Neuronal stem cell (in vitro differentiated cells): ENCODE measurements at regions not wholly inside any gene's neighbourhood (a gene's known extent, or its start where the extent isn't known, plus 50 kb on each side); places are given as distances from the start of the nearest gene placed in this dataset.

Experiments used
- DNase-seq: peaks from one replicate; pipeline ENCODE4 v3.0.0-alpha.2; 2013; ENCODE audit warnings: low spot score
- H2AFZ ChIP-seq: one replicate; pipeline ENCODE4 v1.6.1; 2013; ENCODE audit warnings: mild to moderate bottlenecking, low read length, inconsistent platforms
- H2AK5ac ChIP-seq: 2 replicates; pipeline ENCODE4 v1.6.1; 2013; ENCODE audit warnings: low read depth, mild to moderate bottlenecking, inconsistent platforms, low read length, moderate library complexity, mixed read lengths
- H2BK120ac ChIP-seq: 2 replicates; pipeline ENCODE4 v1.6.1; 2013; ENCODE audit warnings: low read depth, mild to moderate bottlenecking, inconsistent platforms, low read length, moderate library complexity, mixed read lengths
- H2BK12ac ChIP-seq: one replicate; pipeline ENCODE4 v1.6.1; 2013; ENCODE audit warnings: low read length, inconsistent platforms
- H2BK15ac ChIP-seq: 2 replicates; pipeline ENCODE4 v1.6.1; 2013; ENCODE audit warnings: mild to moderate bottlenecking, low read length, inconsistent platforms, mixed read lengths
- H2BK5ac ChIP-seq: one replicate; pipeline ENCODE4 v1.6.1; 2013; ENCODE audit warnings: inconsistent platforms, mild to moderate bottlenecking, low read length, moderate library complexity
- H3K14ac ChIP-seq: one replicate; pipeline ENCODE4 v1.6.1; 2013; ENCODE audit warnings: low read length, inconsistent platforms
- H3K18ac ChIP-seq: 2 replicates; pipeline ENCODE4 v1.6.1; 2013; ENCODE audit warnings: low read length, inconsistent platforms
- H3K23ac ChIP-seq: 2 replicates; pipeline ENCODE4 v1.6.1; 2013; ENCODE audit warnings: low read depth, mild to moderate bottlenecking, mixed read lengths, low read length, inconsistent platforms; ENCODE audit not compliant: poor library complexity
- H3K27ac ChIP-seq: replicated peaks from 3 replicates; pipeline ENCODE4 v1.5.1; 2013; ENCODE audit warnings: low read length, inconsistent platforms
- H3K27me3 ChIP-seq, 3 experiments: 2 replicates each; pipeline ENCODE4 v1.6.1; 2013; ENCODE audit warnings: low read length in 3 of 3, mild to moderate bottlenecking in 2 of 3, inconsistent platforms in 1 of 3, low read depth in 1 of 3, mixed read lengths in 1 of 3, moderate library complexity in 1 of 3; ENCODE audit not compliant: control insufficient read depth in 3 of 3, insufficient read depth in 3 of 3
- H3K36me3 ChIP-seq, 2 donors: replicated peaks in 1 of 2; 2 replicates each; pipeline ENCODE4 v1.6.1; 2013; ENCODE audit warnings: low read length in 2 of 2; ENCODE audit not compliant: control insufficient read depth in 2 of 2, insufficient read depth in 2 of 2
- H3K4ac ChIP-seq: 2 replicates; pipeline ENCODE4 v1.6.1; 2013; ENCODE audit warnings: inconsistent platforms, mild to moderate bottlenecking, low read length, moderate library complexity
- H3K4me1 ChIP-seq, 2 donors: 1 replicate in 1 of 2; 2 replicates in 1 of 2; pipeline ENCODE4 v1.6.1; 2013; ENCODE audit warnings: low read length in 2 of 2, low read depth in 1 of 2; ENCODE audit not compliant: control insufficient read depth in 2 of 2, insufficient read depth in 1 of 2
- H3K4me2 ChIP-seq: one replicate; pipeline ENCODE4 v1.6.1; 2013; ENCODE audit warnings: mild to moderate bottlenecking, low read length, inconsistent platforms; ENCODE audit not compliant: insufficient read depth, poor library complexity, severe bottlenecking
- H3K4me3 ChIP-seq, 2 donors: 2 replicates each; pipeline ENCODE4 v1.5.1; 2013; ENCODE audit warnings: low read length in 2 of 2, mild to moderate bottlenecking in 2 of 2, inconsistent platforms in 1 of 2, moderate library complexity in 1 of 2
- H3K79me1 ChIP-seq: one replicate; pipeline ENCODE4 v1.6.1; 2013; ENCODE audit warnings: low read depth, mild to moderate bottlenecking, inconsistent platforms, low read length, moderate library complexity
- H3K9ac ChIP-seq: one replicate; pipeline ENCODE4 v1.6.1; 2013; ENCODE audit warnings: mild to moderate bottlenecking, low read depth, low read length, inconsistent platforms; ENCODE audit not compliant: poor library complexity
- H3K9me3 ChIP-seq, 2 donors: replicated peaks in 1 of 2; 2 replicates each; pipeline versions ENCODE3 to v1.6.1; 2013; ENCODE audit warnings: low read length in 2 of 2, mild to moderate bottlenecking in 2 of 2, inconsistent platforms in 1 of 2, low read depth in 1 of 2, mixed read lengths in 1 of 2, moderate library complexity in 1 of 2; ENCODE audit not compliant: control insufficient read depth in 2 of 2, insufficient read depth in 1 of 2
- H4K8ac ChIP-seq: one replicate; pipeline ENCODE4 v1.6.1; 2013; ENCODE audit warnings: low read depth, mild to moderate bottlenecking, inconsistent platforms, low read length, moderate library complexity
- H4K91ac ChIP-seq: one replicate; pipeline ENCODE4 v1.6.1; 2013; ENCODE audit warnings: low read length, low read depth, mild to moderate bottlenecking, inconsistent platforms; ENCODE audit not compliant: poor library complexity
- WGBS, 2 donors: extraction: QIAGEN DNeasy Blood & Tissue Kit; methylation state at CpG; one replicate each; pipeline ENCODE4 v1.1.7; 2013; ENCODE audit warnings: missing lambda C conversion rate in 2 of 2, mixed read lengths in 1 of 2; ENCODE audit not compliant: insufficient read length in 2 of 2, insufficient replicate concordance in 1 of 2; ENCODE audit errors: extremely low coverage in 2 of 2; 5-methylcytosine and 5-hydroxymethylcytosine counted together

DNA sequence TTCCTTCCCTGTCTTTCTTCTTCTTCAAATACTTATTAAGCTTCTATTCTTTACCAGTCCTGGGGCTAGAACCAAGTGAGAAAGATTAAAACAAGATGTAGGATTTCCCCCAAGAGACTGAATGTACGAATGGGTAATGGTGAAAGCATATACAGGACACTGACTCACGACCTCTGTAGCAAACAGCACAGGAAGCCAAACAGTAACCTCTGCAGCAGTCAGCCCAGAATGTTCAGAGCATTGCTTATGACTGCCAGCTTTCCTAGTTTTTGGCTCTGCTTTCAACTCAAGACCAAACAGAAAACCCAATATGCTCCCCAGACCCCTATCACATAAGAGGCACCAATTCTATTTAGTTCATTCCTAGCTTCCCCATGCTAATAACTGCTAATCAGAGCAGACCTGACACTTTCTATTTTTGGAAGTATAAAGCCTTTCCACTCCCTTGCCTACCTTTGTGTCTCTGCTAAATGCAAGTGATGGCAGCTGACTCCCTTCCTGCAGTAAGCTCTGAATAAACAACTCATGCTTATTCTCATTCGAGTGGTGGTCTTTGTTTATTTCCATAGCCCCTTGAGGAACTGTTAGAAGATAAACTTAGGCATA is 690.6 kb downstream of the EPM2A start:
- Histone ChIP-seq H3K4ac (no peak overlapping the region), H3K27ac (no peak overlapping the region), H2BK12ac (no peak overlapping the region), H3K4me3 (no peak overlapping the region), H2BK15ac (no peak overlapping the region), H3K23ac (no peak overlapping the region), H3K9me3 (no peaks in the 10 kb centered on the region), H3K79me1 (no peaks in the 10 kb centered on the region), H3K18ac (no peak overlapping the region), H3K14ac (no peak overlapping the region), H2AFZ (peak overlapping the region; percentile 26), H2BK120ac (no peak overlapping the region), H4K91ac (no peak overlapping the region), H4K8ac (no peak overlapping the region), H3K36me3 (no peaks in the 10 kb centered on the region), H2BK5ac (no peak overlapping the region), H3K4me1 (peaks cover 0 to 3% of the 10 kb centered on the region in 2 donors), H2AK5ac (no peak overlapping the region), H3K27me3 (no peaks in the 10 kb centered on the region), H3K9ac (no peak overlapping the region), H3K4me2 (no peak overlapping the region)
- no peak for DNase-seq
- WGBS, 2 donors, result no CpG with 5 or more reads among the region's 3 CpGs

DNA sequence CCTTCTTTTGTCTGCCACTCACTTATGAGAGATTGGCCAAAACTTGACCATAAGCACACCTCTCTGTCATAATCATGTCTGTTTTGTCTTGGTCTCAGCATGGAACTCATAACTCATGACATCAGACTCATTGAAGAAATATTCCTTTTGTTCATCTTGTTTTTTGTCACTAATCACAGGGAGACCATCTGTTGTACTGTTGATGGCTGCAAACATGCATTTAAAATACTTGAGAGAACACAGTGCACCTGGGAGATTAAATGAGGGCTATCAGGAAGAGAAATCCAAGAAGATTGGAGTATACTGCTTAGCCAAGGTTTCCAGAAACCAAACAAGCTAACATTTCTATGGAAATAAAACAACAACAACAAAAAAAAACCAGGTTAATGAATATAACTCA is 689.7 kb downstream of the EPM2A start:
- Histone ChIP-seq H2BK15ac (no peak overlapping the region), H3K4ac (no peak overlapping the region), H2AK5ac (no peak overlapping the region), H3K4me1 (peaks cover 0 to 3% of the 10 kb centered on the region in 2 donors), H3K23ac (no peak overlapping the region), H2BK5ac (no peak overlapping the region), H4K8ac (no peak overlapping the region), H3K27me3 (no peaks in the 10 kb centered on the region), H3K36me3 (no peaks in the 10 kb centered on the region), H2BK120ac (no peak overlapping the region), H3K9me3 (no peaks in the 10 kb centered on the region), H3K9ac (no peak overlapping the region), H2BK12ac (no peak overlapping the region), H3K4me2 (no peak overlapping the region), H3K18ac (no peak overlapping the region), H2AFZ (no peak overlapping the region), H4K91ac (no peak overlapping the region), H3K79me1 (no peaks in the 10 kb centered on the region), H3K14ac (no peak overlapping the region), H3K27ac (no peak overlapping the region), H3K4me3 (no peak overlapping the region)
- no peak for DNase-seq

DNA sequence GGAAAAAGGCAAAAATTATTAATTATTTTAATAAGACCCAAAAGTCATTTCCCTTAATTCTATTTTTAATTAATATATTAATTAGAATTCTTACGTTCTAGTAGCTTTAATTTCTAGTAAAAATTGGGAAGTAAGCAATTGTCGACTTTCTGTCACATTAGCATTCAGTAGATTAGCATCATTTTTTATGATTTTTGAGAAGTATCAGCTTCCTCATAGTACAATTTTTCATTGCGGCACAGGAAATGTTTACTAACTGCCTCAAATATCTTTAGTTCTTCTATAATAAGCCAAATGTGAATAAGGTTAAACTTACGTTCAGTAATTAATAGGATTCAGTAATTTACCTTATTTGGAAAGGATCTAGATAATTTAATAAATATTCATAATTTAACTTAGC is 687.4 kb downstream of the EPM2A start:
- Histone ChIP-seq H2BK12ac (no peak overlapping the region), H3K4me1 (peaks cover 0 to 3% of the 10 kb centered on the region in 2 donors), H2BK5ac (no peak overlapping the region), H2AFZ (no peak overlapping the region), H3K9ac (no peak overlapping the region), H2BK120ac (no peak overlapping the region), H3K27ac (no peak overlapping the region), H3K9me3 (no peaks in the 10 kb centered on the region), H3K23ac (no peak overlapping the region), H2AK5ac (no peak overlapping the region), H3K14ac (no peak overlapping the region), H3K4me3 (no peak overlapping the region), H3K4ac (no peak overlapping the region), H3K4me2 (no peak overlapping the region), H3K18ac (no peak overlapping the region), H3K79me1 (no peaks in the 10 kb centered on the region), H3K27me3 (no peaks in the 10 kb centered on the region), H3K36me3 (no peaks in the 10 kb centered on the region), H4K8ac (no peak overlapping the region), H4K91ac (no peak overlapping the region), H2BK15ac (no peak overlapping the region)
- no peak for DNase-seq
- no CpG with 5 or more reads among the region's 4 CpGs for WGBS, 2 donors

DNA sequence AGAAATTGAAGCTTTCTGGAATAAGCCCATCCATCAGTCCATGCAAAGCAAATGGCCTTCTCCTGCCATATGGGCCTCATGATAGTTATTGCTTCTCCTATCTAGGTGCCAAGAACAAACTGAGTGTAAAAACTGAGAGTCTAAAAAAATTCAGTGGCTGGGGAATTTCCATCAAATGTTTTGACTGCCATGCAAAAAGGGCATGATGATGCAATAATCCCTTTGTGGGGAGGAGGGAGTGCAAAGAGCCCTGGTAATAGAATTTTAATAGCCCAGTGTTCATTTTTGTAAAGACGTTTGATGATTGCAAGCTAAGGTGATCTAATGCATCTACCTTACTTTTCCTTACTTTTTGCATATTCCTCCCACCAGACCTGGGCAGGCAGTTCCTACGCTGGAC is 683.7 kb downstream of the EPM2A start:
- Histone ChIP-seq H3K4me3 (no peak overlapping the region), H2BK120ac (no peak overlapping the region), H2BK15ac (no peak overlapping the region), H3K4me2 (no peak overlapping the region), H3K4ac (no peak overlapping the region), H3K9ac (no peak overlapping the region), H3K27ac (no peak overlapping the region), H3K79me1 (no peaks in the 10 kb centered on the region), H4K91ac (no peak overlapping the region), H2AK5ac (no peak overlapping the region), H2AFZ (no peak overlapping the region), H3K23ac (no peak overlapping the region), H2BK12ac (no peak overlapping the region), H3K4me1 (no peaks in the 10 kb centered on the region), H3K18ac (no peak overlapping the region), H3K14ac (no peak overlapping the region), H3K27me3 (no peaks in the 10 kb centered on the region), H3K9me3 (no peaks in the 10 kb centered on the region), H2BK5ac (no peak overlapping the region), H4K8ac (no peak overlapping the region), H3K36me3 (no peaks in the 10 kb centered on the region)
- no CpG with 5 or more reads among the region's 2 CpGs for WGBS, 2 donors
- no peak for DNase-seq
